ENCODE measurements at regions not wholly inside any gene's neighbourhood (a gene's known extent, or its start where the extent isn't known, plus 50 kb on each side); places are given as distances from the start of the nearest gene placed in this dataset.

DNA sequence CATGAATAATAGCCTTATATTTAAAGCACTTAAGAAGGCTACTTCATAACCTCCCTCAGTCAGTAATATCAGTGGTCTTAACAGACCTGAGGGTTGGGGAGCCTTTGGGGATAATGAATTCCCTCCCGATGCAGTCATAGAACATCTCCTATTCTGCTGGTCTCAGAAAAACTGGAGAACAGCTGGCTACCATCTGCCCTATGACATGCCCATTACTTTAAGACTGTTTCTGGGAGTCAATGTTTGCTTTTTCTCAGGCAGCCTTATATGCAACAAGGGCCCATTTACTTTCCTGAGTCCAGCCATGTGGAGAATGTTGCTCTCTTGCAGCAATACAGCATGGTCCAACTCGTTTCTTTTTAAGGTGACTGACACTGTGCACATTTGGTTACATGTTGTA is 161.7 kb upstream of the PARP11 start:
- TF ChIP-seq, protein P1, sequence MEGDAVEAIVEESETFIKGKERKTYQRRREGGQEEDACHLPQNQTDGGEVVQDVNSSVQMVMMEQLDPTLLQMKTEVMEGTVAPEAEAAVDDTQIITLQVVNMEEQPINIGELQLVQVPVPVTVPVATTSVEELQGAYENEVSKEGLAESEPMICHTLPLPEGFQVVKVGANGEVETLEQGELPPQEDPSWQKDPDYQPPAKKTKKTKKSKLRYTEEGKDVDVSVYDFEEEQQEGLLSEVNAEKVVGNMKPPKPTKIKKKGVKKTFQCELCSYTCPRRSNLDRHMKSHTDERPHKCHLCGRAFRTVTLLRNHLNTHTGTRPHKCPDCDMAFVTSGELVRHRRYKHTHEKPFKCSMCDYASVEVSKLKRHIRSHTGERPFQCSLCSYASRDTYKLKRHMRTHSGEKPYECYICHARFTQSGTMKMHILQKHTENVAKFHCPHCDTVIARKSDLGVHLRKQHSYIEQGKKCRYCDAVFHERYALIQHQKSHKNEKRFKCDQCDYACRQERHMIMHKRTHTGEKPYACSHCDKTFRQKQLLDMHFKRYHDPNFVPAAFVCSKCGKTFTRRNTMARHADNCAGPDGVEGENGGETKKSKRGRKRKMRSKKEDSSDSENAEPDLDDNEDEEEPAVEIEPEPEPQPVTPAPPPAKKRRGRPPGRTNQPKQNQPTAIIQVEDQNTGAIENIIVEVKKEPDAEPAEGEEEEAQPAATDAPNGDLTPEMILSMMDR (conservative IDR thresholded peaks at IDR 0.05; ENCODE audit: low read depth, low read length) = no peak
- TF ChIP-seq POLR2A (IDR thresholded peaks at IDR 0.05; ENCODE audit: low read depth, low read length) (no peak), BHLHE40 (IDR thresholded peaks at IDR 0.05; ENCODE audit: low read depth, low read length) (no peak)

Measured in IMR-90 (cell line).